ENCODE measurements at regions not wholly inside any gene's neighbourhood (a gene's known extent, or its start where the extent isn't known, plus 50 kb on each side); places are given as distances from the start of the nearest gene placed in this dataset.

DNA sequence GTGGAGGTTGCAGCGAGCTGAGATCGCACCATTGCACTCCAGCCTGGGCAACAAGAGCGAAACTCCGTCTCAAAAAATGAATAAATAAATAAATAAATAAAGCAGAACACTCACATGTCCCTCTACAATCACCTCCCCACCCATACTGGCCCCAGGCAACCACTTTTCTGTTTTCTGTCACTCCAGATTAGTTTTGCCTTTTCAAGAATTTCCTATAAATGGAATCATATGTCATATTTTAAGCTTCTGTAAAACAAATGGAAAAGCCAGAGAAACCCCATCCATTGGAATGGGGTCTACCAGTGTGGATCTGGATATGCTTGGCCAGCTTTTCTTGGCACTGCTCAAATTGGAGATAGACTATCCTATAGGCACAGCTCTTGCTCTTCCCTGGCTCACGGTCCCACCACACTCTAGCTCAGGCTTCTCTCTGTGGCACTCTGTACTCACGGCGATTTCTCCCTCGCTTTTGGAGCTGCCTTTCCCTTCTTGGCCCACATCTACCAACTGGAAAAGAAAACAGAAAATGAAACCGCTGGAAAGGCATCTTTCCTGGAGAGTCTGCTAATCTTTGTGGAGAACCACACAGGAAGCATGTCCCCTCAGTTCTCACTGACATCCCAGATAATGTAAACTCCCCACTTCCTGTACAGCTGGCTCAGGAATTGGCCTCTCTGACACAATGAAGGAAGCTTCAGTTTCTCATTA is 210.1 kb downstream of the JCAD start:
- no peak for DNase-seq

DNA sequence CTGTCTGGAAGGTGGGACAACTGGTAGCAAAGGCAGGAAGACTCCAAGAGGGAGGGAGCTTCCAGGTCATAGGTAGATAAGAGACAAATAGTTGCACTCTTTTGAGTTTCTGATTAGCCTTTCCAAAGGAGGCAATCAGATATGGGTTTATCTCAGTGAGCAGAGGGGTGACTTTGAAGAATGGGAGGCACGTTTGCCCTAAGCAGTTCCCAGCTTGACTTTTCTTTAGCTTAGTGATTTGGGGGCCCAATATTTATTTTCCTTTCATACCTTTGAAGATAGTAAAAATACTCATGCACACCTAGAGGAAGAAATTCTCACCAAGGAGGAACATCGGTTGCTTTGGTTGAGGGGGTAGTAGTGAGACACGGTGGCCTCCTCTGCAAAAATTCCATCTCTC is 212.1 kb upstream of the SVIL start:
- DNase-seq, result no peak

DNA sequence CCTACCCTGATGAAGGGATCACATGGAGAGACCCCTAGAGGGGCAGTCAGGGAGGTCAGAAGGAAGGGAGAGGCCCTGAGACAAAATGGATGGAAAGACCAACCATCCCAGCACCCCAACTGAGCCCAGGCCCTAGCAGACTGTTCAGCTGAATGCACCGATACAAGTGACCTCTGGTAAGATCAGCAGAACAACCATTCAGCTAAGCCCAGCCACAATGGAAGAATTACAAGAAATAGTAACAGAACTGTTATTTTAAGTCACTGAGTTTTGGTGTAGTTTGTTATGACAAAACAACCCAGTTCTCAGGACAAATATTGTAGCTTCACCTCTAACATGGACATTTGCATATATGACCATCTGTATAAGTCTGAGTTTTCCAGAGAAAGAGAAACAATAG is 210.4 kb upstream of the SVIL start:
- DNase-seq, result no peak

DNA sequence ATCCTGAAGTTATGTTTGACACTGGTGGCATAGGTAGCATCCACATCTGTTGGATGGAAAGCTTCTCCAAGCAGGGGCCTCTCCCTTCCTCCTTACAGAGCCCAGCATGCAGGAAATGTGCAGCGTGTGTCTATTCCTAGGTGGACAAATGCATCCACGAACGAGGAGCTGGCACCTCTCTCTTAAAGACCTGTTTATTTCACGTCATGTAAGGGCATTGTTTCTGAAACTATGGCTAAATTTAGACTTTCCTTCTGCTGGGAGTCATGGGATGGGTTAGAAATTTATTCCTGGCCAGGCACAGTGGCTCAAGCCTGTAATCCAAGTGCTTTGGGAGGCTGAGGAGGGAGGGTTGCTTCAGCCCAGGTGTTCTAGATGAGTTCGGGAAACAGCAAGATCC is 208.4 kb upstream of the SVIL start:
- no peak for DNase-seq

- DNase-seq, result peak; percentile 84
These were observed 207.2 kb upstream of the SVIL start for GRCh38 chr10:29841724-29842649.

DNA sequence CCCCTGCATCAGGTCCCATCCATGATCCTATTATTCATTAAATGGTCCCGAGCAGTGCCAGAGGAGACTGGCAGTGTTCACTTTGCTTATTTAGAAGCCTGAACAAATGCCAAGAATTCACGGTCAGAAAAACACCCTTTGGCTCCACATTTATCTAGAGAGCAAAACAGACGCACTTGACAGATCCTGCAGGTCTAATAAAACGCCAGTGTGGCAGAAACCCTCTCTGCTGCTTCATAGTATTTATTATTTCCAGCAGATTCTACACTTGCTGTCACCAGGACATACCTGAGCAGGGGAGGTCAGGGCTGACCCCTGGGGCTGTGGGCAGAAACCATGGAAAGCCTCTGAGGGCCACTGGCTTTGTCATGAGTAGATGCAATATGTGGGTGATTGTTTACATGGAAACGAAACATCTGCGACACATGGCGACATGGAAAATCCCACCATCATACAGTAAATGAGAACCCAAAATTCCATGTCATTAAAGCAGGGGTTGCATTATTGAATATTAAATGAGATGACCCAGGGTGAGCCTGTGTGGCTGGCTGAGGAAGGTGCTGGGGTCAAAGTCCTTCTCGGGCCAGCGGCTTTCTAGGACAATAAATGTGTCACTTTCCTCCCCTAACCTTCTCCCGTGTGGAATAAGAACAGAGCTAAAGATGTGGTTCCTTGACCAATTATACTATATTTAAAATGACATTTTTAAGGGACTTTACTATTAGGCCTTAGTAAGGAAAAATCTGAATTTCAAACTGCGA is 205.9 kb upstream of the SVIL start:
- DNase-seq, result no peak

DNA sequence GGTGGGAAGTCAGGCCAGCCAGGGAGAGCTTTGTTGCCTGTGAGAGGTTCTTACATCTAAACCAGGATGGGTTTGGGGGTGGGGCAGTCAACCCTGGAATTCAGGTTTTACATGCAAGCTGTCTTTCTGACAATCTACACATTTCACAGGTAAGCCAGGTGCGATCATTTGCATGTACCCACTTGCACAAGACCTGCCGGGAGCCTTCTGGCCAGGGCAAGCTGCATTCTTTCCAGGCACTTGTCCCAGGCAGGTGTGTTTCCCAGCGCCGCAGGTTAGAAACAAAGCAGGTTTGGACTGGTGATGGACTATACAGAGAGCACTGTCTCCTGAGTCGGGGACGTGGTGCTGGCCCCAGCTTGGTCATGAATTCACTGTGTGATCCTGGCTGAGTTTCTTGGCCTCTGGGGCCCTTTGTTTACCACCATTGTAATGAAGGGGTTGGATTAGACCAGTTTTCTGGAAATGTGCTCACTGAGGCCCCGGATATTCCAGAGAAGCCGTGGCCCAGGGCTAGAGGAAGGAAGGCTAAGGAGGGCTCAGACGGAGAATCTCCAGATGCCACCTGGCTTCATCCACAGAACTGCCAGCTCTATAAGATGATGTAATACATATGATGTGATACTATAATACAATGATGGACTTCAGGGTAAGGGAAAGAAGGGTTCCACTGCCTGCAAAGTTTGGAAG is 205.2 kb upstream of the SVIL start:
- DNase-seq, result no peak

DNA sequence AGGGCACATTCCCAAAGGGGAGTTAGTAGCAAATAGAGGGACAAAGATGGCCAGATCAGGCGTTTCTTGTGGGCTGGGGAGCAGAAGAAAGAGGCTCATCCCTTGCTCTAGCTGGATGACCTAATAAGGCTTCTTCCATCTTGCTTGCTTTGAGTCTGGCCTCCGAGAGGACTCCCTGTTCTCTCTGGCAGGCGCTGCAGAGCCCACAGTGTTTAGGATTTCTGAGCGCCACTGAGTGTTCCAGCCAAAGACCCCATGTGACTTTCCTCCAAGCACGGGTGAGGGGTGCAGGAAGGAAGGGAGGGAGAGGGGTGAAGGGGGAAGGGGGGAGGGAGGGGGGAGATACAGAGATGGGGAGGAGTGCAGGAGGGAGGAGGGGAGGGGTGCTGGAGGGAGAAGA is 203.8 kb upstream of the SVIL start:
- DNase-seq, result no peak

- DNase-seq, result no peak
These were observed 202.8 kb upstream of the SVIL start for GRCh38 chr10:29837586-29837985.

GRCh38 chr10:29836396-29836795 is 201.6 kb upstream of the SVIL start:
- DNase-seq, result no peak

DNA sequence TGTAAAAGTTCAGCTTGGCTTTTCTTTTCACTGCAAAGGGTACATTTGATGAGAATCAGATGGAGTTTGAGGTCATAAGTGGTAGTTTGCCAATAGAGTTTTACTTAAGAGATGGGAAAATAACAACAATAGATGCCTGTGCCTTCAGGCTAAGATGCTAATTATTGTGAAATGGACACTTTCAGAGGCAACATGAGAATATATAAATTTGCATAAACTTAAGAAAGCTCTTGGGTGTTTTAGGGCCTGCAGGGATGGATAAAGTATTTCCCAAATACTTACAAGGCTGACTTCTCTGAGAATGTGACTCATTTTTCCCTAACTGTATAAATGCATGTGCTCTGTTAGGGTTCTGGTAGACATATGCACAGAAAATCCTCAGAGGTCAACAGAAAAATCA is 200.3 kb upstream of the SVIL start:
- no peak for DNase-seq

- DNase-seq, result no peak
These were observed 196.1 kb upstream of the SVIL start for GRCh38 chr10:29830531-29831512.

GRCh38 chr10:29829776-29830175 is 195.0 kb upstream of the SVIL start:
- DNase-seq, result no peak

GRCh38 chr10:29828956-29829355 is 194.2 kb upstream of the SVIL start:
- no peak for DNase-seq

DNA sequence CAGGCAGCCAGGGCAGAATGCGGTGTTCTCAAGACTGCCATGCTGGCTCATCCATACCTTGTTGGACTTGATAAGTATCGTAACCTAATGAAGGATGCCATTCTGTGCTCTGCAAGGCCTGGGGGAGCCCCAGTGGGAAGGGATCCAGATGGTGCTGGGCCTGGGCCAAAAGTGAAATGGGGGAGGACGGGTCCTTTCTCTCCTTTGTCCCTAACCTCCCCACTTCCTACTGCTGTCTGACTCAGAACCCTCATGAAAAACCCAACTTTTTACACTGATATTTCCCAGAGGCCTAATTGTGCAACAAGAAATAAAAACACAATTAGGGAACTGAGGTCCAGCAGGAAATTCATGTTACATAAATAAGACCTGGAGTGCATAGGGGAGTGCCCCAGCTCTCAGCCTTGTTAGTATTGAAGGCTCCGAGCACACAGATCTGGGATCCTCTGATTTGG is 193.7 kb upstream of the SVIL start:
- no peak for DNase-seq

GRCh38 chr10:29827512-29827911 is 192.7 kb upstream of the SVIL start:
- no peak for DNase-seq

- DNase-seq, result no peak
These were observed 192.2 kb upstream of the SVIL start for GRCh38 chr10:29826801-29827450.

DNA sequence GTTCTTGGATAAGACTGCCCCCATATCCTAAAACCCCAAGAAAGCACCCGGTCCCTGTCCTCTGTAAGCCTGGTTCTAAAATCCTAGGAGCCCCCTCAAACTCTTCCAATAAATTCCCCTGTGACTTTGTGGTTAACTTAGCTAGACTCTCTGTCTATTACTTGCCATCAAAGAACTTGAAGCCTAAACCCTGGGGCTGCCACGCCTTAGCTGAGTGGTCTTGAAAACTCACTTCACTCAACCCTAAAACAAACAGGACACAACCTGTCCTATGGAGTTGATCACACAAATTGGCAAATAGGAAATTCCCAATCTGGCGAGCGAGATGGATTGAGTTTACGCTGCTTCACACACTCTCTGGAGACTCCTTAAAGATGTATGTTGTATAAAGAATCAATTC is 191.4 kb upstream of the SVIL start:
- DNase-seq, result no peak

DNA sequence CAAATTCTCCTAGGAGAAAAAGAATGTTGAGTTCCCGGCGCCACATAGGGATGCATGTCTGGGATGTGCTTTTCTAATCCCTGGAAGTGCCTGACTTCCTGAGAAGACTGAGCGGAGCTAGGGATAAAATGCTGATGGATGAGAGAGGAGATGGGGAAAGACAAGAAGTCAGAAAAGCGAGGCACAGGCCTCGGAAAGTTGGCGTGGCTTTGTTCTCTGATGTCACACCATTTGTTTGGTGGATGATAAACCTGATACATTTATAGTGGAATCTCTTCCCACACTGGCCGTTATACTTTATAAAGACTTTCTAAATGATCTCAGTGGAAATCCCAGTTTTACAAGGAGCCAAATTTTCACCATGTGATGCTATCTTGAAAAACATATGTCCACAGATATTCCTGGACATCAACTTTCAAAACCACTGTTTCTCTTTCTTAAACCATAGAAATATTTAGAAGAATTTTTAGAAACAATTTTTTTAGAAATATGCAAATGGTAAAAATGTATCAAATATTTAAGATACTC is 188.8 kb upstream of the SVIL start:
- DNase-seq, result no peak

GRCh38 chr10:29820890-29821461 is 186.2 kb upstream of the SVIL start:
- DNase-seq, result no peak
